Panc1 (cell line): ENCODE measurements at regions not wholly inside any gene's neighbourhood (a gene's known extent, or its start where the extent isn't known, plus 50 kb on each side); places are given as distances from the start of the nearest gene placed in this dataset.

Experiments
- ATAC-seq: fragments of 200-7000 bp; cut with Tn5 transposase; 2 replicates; pipeline ENCODE4 v1.9.1; 2020; ENCODE audit warnings: mild to moderate bottlenecking, moderate library complexity
- BruUV-seq: library from RNA; stranded (reverse); fragments of 400-500 nt; replicated peaks from 2 replicates; lab custom pipeline; 2021; lab: Mats Ljungman, UMichigan
- CTCF ChIA-PET: fragments of 300-600 bp; sonication (Branson Sonifier 250); formaldehyde crosslinking; loops from one replicate; lab custom pipeline; 2022; ENCODE audit warnings: antibody characterized with exemption; lab: Charles Lee
- POLR2A ChIA-PET: fragments of 300-600 bp; sonication (Branson Sonifier 250); formaldehyde crosslinking; loops from one replicate; lab custom pipeline; 2022; ENCODE audit warnings: antibody characterized with exemption; lab: Charles Lee
- DNase-seq: peaks from one replicate; pipeline ENCODE4 v3.0.0-alpha.2; 2010; ENCODE audit warnings: low read depth, low spot score
- H3K27ac ChIP-seq: 2 replicates; pipeline ENCODE4 v1.5.1; 2011; ENCODE audit warnings: mild to moderate bottlenecking, low read length, inconsistent platforms
- H3K27me3 ChIP-seq: fragments of 200-500 bp; sonication (Bioruptor generic); 2 replicates; pipeline ENCODE4 v1.6.0; 2014; ENCODE audit warnings: low read length, inconsistent platforms; ENCODE audit not compliant: control insufficient read depth, insufficient read depth
- H3K36me3 ChIP-seq: fragments of 200-500 bp; sonication (Bioruptor generic); 2 replicates; pipeline ENCODE4 v1.5.1; 2014; ENCODE audit warnings: inconsistent platforms, mild to moderate bottlenecking, low read length, moderate library complexity; ENCODE audit not compliant: control insufficient read depth, insufficient read depth
- H3K4me1 ChIP-seq: 2 replicates; pipeline ENCODE4 v1.5.1; 2011; ENCODE audit warnings: inconsistent platforms, mild to moderate bottlenecking, low read length, moderate library complexity; ENCODE audit not compliant: control insufficient read depth, insufficient read depth
- H3K4me3 ChIP-seq, 2 experiments: 2 replicates each; pipeline ENCODE4 v1.5.1; 2011 to 2012; ENCODE audit warnings: low read depth in 2 of 2, low read length in 2 of 2, mild to moderate bottlenecking in 2 of 2, inconsistent platforms in 1 of 2, moderate library complexity in 1 of 2
- H3K9me3 ChIP-seq: fragments of 200-500 bp; sonication (Bioruptor generic); 2 replicates; pipeline ENCODE4 v1.5.1; 2014; ENCODE audit warnings: low read depth, mild to moderate bottlenecking, inconsistent platforms, low read length, moderate library complexity; ENCODE audit not compliant: control insufficient read depth, insufficient read depth
- POLR2AphosphoS5 ChIP-seq: IDR thresholded peaks from 2 replicates; pipeline ENCODE4 v1.6.1; 2012; ENCODE audit warnings: mild to moderate bottlenecking, low read depth, low read length, moderate library complexity
- SIN3A ChIP-seq: IDR thresholded peaks from 2 replicates; pipeline ENCODE4 v1.6.1; 2012; ENCODE audit warnings: low read depth, mild to moderate bottlenecking, low read length, moderate library complexity, borderline replicate concordance; ENCODE audit not compliant: insufficient read depth
- TCF7L2 ChIP-seq: IDR thresholded peaks from 2 replicates; pipeline ENCODE4 v1.6.1; 2011; ENCODE audit warnings: mild to moderate bottlenecking, low read depth, low read length, inconsistent platforms
- in situ Hi-C: cut with HindIII; loops from 2 replicates; pipeline ENCODE4 v1.10.0; 2016; ENCODE audit warnings: low sequenced_read_pairs, low pct_unique_long_range_greater_than_20kb
- intact Hi-C: fragments of 100-400 bp; cut with micrococcal nuclease; formaldehyde crosslinking; loops from one replicate; pipeline ENCODE4 v1.10.0; 2022; ENCODE audit not compliant: unreplicated experiment
- TF ChIP-seq, protein P1 (sequence below): fragments of 450-650 bp; IDR thresholded peaks from 2 replicates; pipeline ENCODE4 v1.5.1; 2017; ENCODE audit warnings: mild to moderate bottlenecking
- TF ChIP-seq, protein P2 (sequence below), 2 experiments: IDR thresholded peaks; 2 replicates each; pipeline ENCODE4 v1.6.1; 2011 to 2012; ENCODE audit warnings: low read depth in 2 of 2, control low read depth in 1 of 2, low read length in 1 of 2, mild to moderate bottlenecking in 1 of 2, moderate library complexity in 1 of 2; ENCODE audit not compliant: insufficient read depth in 1 of 2

DNA sequence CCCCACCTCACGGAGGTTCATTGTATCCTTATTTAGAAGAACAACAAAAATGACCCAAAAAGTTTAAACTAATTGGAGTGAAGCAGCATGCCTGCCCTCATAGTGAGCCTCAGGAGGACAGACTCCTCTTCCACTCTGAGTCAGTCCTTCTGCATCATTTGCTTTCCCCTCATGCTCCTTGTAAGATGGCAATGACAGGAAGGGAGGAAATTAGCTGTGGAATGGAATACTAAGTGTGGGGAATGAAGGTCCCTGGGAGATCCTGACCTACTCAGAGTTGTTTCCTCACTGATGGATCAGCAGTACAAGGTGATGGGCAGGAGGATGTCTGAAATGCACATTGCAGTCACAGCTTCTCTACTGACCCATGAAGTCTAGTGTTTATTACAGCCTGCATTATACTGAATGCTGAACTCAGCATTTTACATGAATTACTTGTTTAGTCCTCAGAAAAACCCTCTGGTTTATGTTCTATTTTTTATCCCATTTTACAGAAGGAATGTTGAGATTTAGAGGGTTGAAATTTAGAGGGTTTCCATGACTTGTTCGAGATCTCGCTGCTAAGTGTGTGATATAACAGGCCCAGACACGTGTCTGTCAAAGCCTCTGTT, 212.0 kb upstream of the PCSK2 start:
- intact Hi-C loops: no loop called here
- DNase-seq: no peak
- Histone ChIP-seq H3K36me3 (no peaks in the 10 kb centered on the region), H3K27me3 (no peaks in the 10 kb centered on the region), H3K9me3 (no peaks in the 10 kb centered on the region), H3K4me1 (no peaks in the 10 kb centered on the region), H3K4me3 (no peak overlapping the region), H3K27ac (no peak overlapping the region)
- CTCF ChIA-PET: no interaction called here
- TF ChIP-seq POLR2AphosphoS5 (no peak), SIN3A (no peak), TCF7L2 (no peak)
- TF ChIP-seq, protein P1, sequence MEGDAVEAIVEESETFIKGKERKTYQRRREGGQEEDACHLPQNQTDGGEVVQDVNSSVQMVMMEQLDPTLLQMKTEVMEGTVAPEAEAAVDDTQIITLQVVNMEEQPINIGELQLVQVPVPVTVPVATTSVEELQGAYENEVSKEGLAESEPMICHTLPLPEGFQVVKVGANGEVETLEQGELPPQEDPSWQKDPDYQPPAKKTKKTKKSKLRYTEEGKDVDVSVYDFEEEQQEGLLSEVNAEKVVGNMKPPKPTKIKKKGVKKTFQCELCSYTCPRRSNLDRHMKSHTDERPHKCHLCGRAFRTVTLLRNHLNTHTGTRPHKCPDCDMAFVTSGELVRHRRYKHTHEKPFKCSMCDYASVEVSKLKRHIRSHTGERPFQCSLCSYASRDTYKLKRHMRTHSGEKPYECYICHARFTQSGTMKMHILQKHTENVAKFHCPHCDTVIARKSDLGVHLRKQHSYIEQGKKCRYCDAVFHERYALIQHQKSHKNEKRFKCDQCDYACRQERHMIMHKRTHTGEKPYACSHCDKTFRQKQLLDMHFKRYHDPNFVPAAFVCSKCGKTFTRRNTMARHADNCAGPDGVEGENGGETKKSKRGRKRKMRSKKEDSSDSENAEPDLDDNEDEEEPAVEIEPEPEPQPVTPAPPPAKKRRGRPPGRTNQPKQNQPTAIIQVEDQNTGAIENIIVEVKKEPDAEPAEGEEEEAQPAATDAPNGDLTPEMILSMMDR: no peak
- TF ChIP-seq, protein P2, sequence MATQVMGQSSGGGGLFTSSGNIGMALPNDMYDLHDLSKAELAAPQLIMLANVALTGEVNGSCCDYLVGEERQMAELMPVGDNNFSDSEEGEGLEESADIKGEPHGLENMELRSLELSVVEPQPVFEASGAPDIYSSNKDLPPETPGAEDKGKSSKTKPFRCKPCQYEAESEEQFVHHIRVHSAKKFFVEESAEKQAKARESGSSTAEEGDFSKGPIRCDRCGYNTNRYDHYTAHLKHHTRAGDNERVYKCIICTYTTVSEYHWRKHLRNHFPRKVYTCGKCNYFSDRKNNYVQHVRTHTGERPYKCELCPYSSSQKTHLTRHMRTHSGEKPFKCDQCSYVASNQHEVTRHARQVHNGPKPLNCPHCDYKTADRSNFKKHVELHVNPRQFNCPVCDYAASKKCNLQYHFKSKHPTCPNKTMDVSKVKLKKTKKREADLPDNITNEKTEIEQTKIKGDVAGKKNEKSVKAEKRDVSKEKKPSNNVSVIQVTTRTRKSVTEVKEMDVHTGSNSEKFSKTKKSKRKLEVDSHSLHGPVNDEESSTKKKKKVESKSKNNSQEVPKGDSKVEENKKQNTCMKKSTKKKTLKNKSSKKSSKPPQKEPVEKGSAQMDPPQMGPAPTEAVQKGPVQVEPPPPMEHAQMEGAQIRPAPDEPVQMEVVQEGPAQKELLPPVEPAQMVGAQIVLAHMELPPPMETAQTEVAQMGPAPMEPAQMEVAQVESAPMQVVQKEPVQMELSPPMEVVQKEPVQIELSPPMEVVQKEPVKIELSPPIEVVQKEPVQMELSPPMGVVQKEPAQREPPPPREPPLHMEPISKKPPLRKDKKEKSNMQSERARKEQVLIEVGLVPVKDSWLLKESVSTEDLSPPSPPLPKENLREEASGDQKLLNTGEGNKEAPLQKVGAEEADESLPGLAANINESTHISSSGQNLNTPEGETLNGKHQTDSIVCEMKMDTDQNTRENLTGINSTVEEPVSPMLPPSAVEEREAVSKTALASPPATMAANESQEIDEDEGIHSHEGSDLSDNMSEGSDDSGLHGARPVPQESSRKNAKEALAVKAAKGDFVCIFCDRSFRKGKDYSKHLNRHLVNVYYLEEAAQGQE (IDR thresholded peaks at IDR 0.05; ENCODE audit: insufficient read depth in 1 of 2, low read depth in 2 of 2, low read length in 1 of 2): no peak
- POLR2A ChIA-PET: no interaction called here
- ATAC-seq: no peak
- BruUV-seq: no TSS peak
- in situ Hi-C loops: no loop called here

DNA sequence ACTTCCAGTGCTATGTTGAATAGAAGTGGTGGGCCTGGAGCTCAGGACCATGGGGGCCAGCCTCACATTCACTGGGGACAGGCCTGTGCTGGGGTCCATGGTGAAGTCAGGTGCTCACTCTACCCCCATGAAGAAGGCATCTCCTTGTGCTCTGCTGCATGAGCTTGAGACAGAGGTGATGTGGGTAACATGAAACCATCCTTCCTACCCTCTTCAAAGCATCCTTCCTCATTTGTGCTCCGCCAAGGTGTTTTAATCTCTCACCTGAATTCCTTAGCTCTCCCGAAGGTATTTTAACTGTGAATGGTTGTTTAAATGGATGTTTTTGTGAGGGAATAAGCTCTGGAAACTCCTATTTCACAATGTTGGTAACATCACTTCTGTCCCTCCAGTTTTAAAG, 209.6 kb upstream of the PCSK2 start:
- POLR2A ChIA-PET: no interaction called here
- Histone ChIP-seq H3K27ac (no peak overlapping the region), H3K36me3 (no peaks in the 10 kb centered on the region), H3K27me3 (no peaks in the 10 kb centered on the region), H3K9me3 (no peaks in the 10 kb centered on the region), H3K4me3 (no peak overlapping the region), H3K4me1 (no peaks in the 10 kb centered on the region)
- DNase-seq: no peak
- intact Hi-C loops: no loop called here
- in situ Hi-C loops: no loop called here
- CTCF ChIA-PET: no interaction called here
- TF ChIP-seq POLR2AphosphoS5 (no peak), TCF7L2 (no peak), SIN3A (no peak)
- TF ChIP-seq, protein P2 (IDR thresholded peaks at IDR 0.05; ENCODE audit: insufficient read depth in 1 of 2, low read depth in 2 of 2, low read length in 1 of 2): no peak
- TF ChIP-seq, protein P1: no peak
- BruUV-seq: no TSS peak
- no peak for ATAC-seq
